Activated naive CD4-positive, alpha-beta T cell (primary cell): ENCODE measurements at regions not wholly inside any gene's neighbourhood (a gene's known extent, or its start where the extent isn't known, plus 50 kb on each side); places are given as distances from the start of the nearest gene placed in this dataset.
"Not testable (repeated sequence)": the region's sequence is repeated elsewhere in the genome, so short reads cannot be mapped to it uniquely, and the experiment has no call there.

Experiments used
- DNase-seq, 4 experiments: peaks; one replicate each; lab custom pipeline; 2025; lab: John Stamatoyannopoulos, UW

GRCh38 chr7:10779465-10780399, 193.9 kb upstream of the PHF14 start:
- no peak for DNase-seq

GRCh38 chr7:10780400-10780747, 193.3 kb upstream of the PHF14 start:
- DNase-seq: no peak

- not testable (repeated sequence) for DNase-seq
Observed at GRCh38 chr7:10786976-10787375, 186.7 kb upstream of the PHF14 start.

GRCh38 chr7:10789170-10789569, 184.5 kb upstream of the PHF14 start:
- DNase-seq: no peak

- DNase-seq: no peak
Observed at GRCh38 chr7:10790910-10791309, 182.8 kb upstream of the PHF14 start.

- no peak for DNase-seq
Observed at GRCh38 chr7:10793995-10794775, 179.5 kb upstream of the PHF14 start.

- DNase-seq: no peak
Observed at GRCh38 chr7:10797157-10797556, 176.5 kb upstream of the PHF14 start.

- no peak for DNase-seq
Observed at GRCh38 chr7:10798044-10798443, 175.6 kb upstream of the PHF14 start.

GRCh38 chr7:10799475-10799874, 174.2 kb upstream of the PHF14 start:
- DNase-seq: no peak

- DNase-seq: no peak
Observed at GRCh38 chr7:10802011-10802410, 171.7 kb upstream of the PHF14 start.

GRCh38 chr7:10802526-10802925, 171.1 kb upstream of the PHF14 start:
- no peak for DNase-seq

GRCh38 chr7:10803720-10804119, 170.0 kb upstream of the PHF14 start:
- DNase-seq: no peak

GRCh38 chr7:10804770-10805169, 168.9 kb upstream of the PHF14 start:
- no peak for DNase-seq

- no peak for DNase-seq
Observed at GRCh38 chr7:10815546-10815945, 158.1 kb upstream of the PHF14 start.

GRCh38 chr7:10821156-10821555, 152.5 kb upstream of the PHF14 start:
- DNase-seq: no peak

GRCh38 chr7:10824154-10824553, 149.5 kb upstream of the PHF14 start:
- DNase-seq: no peak

- DNase-seq: no peak
Observed at GRCh38 chr7:10838228-10838627, 135.4 kb upstream of the PHF14 start.

GRCh38 chr7:10845225-10845624, 128.4 kb upstream of the PHF14 start:
- DNase-seq: no peak

GRCh38 chr7:10855583-10855982, 118.1 kb upstream of the PHF14 start:
- no peak for DNase-seq

- DNase-seq: no peak
Observed at GRCh38 chr7:10860516-10860915, 113.2 kb upstream of the PHF14 start.

- no peak for DNase-seq
Observed at GRCh38 chr7:10863476-10863875, 110.2 kb upstream of the PHF14 start.

GRCh38 chr7:10874666-10875065, 99.0 kb upstream of the PHF14 start:
- no peak for DNase-seq

- no peak for DNase-seq
Observed at GRCh38 chr7:10875080-10875479, 98.6 kb upstream of the PHF14 start.
